Neural cell (in vitro differentiated cells): ENCODE measurements at regions not wholly inside any gene's neighbourhood (a gene's known extent, or its start where the extent isn't known, plus 50 kb on each side); places are given as distances from the start of the nearest gene placed in this dataset.

Source experiments
- EP300 ChIP-seq: fragments of 450-650 bp; conservative IDR thresholded peaks from 2 replicates; pipeline ENCODE4 v1.6.1; 2014; ENCODE audit warnings: antibody characterized with exemption, mild to moderate bottlenecking, moderate library complexity; ENCODE audit not compliant: poor library complexity, severe bottlenecking
- EZH2 ChIP-seq: fragments of 200-600, 300-800 bp; shearing (Covaris generic), sonication (generic); IDR thresholded peaks from 2 replicates; pipeline ENCODE4 v1.6.1; 2014; ENCODE audit warnings: antibody characterized with exemption, low read length, borderline replicate concordance, mild to moderate bottlenecking; ENCODE audit not compliant: insufficient read depth, poor library complexity, severe bottlenecking
- MXI1 ChIP-seq: fragments of 450-650 bp; conservative IDR thresholded peaks from 2 replicates; pipeline ENCODE4 v1.6.1; 2014; ENCODE audit warnings: antibody characterized with exemption, mild to moderate bottlenecking; ENCODE audit not compliant: poor library complexity, severe bottlenecking
- POLR2AphosphoS5 ChIP-seq: IDR thresholded peaks from 2 replicates; pipeline ENCODE4 v1.6.1; 2012
- RAD21 ChIP-seq: fragments of 450-650 bp; conservative IDR thresholded peaks from 2 replicates; pipeline ENCODE4 v1.6.1; 2014; ENCODE audit warnings: antibody characterized with exemption, mild to moderate bottlenecking, moderate library complexity
- SMC3 ChIP-seq: fragments of 450-650 bp; conservative IDR thresholded peaks from 2 replicates; pipeline ENCODE4 v1.6.1; 2014; ENCODE audit warnings: antibody characterized with exemption, mild to moderate bottlenecking, moderate library complexity; ENCODE audit not compliant: poor library complexity
- TAF1 ChIP-seq: IDR thresholded peaks from 2 replicates; pipeline ENCODE4 v1.6.1; 2012; ENCODE audit warnings: low read depth
- TF ChIP-seq, protein P1 (sequence below): fragments of 450-650 bp; IDR thresholded peaks from 2 replicates; pipeline ENCODE4 v1.5.1; 2014; ENCODE audit warnings: antibody characterized with exemption, mild to moderate bottlenecking, moderate library complexity; ENCODE audit not compliant: poor library complexity, severe bottlenecking
- TF ChIP-seq, protein P2 (sequence below): IDR thresholded peaks from 2 replicates; pipeline ENCODE4 v1.6.1; 2012; ENCODE audit warnings: borderline replicate concordance

DNA sequence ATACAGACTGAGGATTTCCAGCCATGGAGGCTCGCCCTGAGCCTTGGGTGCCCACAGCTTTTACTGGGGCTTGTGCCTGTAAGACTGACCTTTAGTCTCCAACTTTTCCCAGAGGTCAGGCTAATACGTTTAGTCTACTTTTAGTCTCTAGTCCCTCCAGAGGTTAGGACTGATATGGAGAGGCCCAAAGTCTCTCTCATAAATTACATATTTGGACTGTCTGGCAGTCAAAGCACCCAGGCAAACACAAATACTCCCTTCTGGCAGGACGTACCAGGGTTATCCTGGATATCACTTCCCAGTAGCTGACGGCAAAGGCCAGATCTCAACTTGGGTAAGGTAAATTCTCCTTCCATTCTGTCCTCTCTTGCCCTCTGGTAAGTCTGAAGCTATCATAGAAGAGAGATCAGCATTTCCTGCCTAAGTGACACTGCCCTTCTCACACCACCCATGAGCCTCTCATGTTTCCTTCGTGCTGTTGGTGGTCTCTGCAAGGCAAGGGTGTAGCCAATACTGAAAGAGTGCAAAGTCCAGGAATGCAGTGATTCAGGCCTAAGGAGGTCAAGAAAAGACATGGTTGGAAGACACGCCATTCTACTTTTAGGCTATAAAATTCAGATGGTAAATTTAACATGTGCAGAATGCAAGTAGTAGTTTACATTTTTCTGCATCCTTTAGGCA lies 69.3 kb upstream of the NEDD4L start:
- TF ChIP-seq RAD21 (no peak), EZH2 (no peak), TAF1 (no peak), MXI1 (no peak), POLR2AphosphoS5 (no peak), SMC3 (no peak), EP300 (no peak)
- TF ChIP-seq, protein P1, sequence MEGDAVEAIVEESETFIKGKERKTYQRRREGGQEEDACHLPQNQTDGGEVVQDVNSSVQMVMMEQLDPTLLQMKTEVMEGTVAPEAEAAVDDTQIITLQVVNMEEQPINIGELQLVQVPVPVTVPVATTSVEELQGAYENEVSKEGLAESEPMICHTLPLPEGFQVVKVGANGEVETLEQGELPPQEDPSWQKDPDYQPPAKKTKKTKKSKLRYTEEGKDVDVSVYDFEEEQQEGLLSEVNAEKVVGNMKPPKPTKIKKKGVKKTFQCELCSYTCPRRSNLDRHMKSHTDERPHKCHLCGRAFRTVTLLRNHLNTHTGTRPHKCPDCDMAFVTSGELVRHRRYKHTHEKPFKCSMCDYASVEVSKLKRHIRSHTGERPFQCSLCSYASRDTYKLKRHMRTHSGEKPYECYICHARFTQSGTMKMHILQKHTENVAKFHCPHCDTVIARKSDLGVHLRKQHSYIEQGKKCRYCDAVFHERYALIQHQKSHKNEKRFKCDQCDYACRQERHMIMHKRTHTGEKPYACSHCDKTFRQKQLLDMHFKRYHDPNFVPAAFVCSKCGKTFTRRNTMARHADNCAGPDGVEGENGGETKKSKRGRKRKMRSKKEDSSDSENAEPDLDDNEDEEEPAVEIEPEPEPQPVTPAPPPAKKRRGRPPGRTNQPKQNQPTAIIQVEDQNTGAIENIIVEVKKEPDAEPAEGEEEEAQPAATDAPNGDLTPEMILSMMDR, result no peak
- TF ChIP-seq, protein P2, sequence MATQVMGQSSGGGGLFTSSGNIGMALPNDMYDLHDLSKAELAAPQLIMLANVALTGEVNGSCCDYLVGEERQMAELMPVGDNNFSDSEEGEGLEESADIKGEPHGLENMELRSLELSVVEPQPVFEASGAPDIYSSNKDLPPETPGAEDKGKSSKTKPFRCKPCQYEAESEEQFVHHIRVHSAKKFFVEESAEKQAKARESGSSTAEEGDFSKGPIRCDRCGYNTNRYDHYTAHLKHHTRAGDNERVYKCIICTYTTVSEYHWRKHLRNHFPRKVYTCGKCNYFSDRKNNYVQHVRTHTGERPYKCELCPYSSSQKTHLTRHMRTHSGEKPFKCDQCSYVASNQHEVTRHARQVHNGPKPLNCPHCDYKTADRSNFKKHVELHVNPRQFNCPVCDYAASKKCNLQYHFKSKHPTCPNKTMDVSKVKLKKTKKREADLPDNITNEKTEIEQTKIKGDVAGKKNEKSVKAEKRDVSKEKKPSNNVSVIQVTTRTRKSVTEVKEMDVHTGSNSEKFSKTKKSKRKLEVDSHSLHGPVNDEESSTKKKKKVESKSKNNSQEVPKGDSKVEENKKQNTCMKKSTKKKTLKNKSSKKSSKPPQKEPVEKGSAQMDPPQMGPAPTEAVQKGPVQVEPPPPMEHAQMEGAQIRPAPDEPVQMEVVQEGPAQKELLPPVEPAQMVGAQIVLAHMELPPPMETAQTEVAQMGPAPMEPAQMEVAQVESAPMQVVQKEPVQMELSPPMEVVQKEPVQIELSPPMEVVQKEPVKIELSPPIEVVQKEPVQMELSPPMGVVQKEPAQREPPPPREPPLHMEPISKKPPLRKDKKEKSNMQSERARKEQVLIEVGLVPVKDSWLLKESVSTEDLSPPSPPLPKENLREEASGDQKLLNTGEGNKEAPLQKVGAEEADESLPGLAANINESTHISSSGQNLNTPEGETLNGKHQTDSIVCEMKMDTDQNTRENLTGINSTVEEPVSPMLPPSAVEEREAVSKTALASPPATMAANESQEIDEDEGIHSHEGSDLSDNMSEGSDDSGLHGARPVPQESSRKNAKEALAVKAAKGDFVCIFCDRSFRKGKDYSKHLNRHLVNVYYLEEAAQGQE, result no peak
